Kidney glomerular epithelial cell (primary cell): ENCODE measurements at regions not wholly inside any gene's neighbourhood (a gene's known extent, or its start where the extent isn't known, plus 50 kb on each side); places are given as distances from the start of the nearest gene placed in this dataset.
"Not testable (repeated sequence)": the region's sequence is repeated elsewhere in the genome, so short reads cannot be mapped to it uniquely, and the experiment has no call there.

Experiments used
- DNase-seq: peaks from one replicate; lab custom pipeline; 2025; lab: John Stamatoyannopoulos, UW

DNA sequence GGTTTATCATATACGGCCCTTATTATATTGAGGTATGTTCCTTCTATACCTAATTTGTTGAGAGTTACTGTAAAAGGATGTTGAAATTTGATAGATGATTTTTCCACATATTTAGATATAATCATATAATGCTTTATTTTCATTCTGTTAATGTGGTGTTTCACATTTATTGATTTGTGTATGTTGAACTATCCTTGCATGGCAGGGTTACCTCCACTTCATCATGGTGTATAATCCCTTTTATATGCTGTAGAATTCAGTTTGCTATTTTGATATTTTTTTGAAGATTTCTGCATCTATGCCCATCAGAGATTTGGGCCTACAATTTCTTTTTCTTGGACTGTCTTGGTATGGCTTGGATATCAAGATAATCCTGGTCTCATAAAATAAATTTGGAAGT lies 355.5 kb downstream of the EDEM1 start:
- DNase-seq: no peak

DNA sequence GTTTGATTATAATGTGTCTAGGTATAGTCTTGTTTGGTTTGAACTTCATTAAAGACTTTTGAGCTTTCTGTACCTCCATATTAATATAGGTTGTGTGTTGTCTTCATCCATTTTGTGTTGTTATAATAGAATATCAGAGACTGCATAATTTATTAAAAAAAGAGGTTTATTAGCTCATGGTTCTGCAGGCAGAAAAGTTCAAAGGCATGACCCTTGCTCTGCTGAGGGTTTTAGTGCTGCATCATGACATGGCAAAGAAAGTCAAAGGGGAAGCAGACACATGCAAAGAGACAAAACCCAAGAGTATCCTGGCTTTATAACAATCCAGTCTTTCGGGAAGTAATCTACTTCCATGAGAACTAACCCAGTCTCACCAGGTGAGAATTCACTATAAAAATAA lies 358.2 kb downstream of the EDEM1 start:
- DNase-seq: no peak

DNA sequence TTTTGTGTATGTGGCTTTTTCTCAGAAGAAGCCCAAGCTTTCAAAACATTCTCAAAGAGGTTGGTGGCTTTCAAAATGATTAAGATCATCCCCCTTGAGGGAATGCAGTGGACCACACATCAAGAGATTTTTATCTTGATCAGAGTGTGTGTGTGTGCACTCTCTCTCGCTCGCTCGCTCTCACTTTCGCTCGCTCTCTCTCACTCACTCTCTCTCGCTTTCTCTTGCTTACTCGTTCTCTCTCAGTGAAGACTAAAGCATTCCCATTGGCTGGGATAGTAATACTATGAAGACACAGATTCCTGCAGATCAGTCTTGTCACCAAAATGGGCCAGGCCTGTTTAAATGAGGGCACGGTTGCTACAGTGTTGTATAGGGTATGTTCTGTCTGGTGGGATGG lies 365.7 kb downstream of the EDEM1 start:
- DNase-seq: no peak

DNA sequence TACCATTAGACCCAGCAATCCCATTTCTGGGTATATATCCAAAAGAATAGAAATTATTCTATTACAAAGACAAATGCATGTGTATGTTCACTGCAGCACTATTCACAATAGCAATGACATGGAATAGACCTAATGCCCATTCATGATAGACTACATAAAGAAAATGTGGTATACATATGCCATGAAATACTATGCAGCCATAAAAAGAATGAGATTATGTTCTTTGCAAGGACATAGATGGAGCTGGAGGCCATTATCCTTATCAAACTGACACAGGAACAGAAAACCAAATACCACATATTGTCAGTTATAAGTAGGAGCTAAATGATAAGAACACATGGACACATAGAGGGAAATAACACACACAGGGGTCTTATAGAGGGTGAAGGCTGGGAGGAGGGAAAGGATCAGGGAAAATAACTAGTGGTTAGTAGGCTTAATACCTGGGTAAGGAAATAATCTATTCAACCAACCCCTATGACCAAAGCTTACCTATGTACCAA lies 366.8 kb downstream of the EDEM1 start:
- DNase-seq: no peak

DNA sequence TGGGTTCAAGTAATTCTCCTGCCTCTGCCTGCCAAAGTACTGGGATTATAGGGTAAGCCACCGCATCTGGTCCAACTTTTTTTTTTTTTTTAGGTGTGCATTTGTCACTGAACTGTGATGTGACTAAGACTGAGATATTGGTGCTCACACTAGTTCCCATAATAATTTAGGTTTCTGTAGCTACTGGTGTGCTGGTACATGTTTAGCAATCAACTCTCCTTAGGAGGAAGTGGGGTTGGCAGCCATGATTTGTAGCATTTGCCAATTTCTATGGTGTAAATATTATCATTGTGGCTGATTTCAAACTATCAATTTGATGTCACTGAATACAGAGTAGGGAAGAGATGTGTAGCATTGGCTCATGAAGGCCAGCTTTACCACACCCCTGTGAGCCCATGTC lies 372.7 kb downstream of the EDEM1 start:
- no peak for DNase-seq

DNA sequence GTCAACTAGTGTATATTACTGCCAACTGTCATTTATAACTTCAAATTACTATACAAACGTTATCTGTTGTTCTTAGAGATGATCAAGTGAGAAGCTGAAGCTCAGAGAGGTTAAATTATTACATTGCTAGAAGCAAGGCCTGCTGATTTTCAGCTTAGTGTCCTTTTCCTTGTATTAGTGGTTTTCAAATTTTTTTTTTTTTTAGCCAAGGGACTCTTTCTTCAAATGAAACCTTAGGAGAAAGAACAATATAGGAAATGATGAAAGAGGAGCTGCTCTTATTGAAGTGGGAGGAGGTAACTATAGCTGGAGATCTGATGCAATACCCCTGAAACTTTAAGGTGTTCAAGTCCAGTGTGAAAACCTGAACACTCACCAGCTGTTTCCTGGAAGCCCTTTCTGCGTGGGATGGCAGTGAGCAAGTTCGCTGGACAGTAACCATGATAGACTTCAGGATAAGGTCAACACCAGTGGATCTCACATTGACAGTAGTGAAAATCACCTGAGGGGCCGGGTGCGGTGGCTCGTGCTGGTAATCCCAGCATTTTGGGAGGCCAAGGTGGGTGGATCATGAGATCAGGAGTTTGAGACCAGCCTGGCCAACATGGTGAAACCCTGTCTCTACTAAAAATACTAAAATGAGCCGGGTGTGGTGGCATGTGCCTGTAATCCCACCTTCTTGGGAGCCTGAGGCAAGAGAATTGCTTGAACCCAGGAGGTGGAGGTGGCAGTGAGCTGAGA lies 376.2 kb downstream of the EDEM1 start:
- no peak for DNase-seq

DNA sequence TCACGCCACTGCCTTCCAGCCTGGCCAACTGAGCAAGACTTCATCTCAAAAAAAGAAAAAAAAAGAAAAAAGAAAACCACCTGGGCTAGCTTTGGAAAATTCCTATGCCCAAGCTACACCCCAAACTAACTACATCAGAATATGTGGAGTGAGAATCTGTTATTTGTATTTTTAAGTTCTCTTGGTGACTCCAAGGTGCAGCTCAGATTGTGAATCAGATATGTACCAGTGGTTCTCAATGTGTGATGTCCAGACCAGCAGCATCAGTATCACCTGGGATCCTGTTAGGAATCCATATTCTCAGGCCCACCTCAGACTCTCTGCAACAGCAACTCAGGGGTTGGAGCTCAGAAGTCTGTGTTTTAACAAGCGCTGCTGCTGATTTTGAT lies 376.8 kb downstream of the EDEM1 start:
- no peak for DNase-seq

DNA sequence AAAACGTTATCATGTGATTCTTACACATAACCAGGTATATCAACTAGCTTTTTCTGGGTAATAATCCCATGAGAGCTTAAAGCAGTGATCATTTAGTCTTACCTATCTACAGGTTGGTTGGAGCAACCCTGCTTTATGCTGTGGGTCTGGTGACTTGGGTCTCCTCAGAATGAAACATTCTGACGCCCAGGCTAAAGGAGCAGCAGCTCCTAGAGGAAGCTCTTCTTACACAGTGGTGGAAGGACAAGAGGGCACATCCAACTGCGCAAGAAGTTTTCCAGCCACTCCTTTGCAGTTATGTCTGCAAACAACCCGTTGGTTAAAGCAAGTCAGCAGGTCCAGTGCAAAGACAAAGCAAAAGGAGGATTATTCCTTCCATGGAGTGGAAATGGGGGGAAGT lies 377.5 kb downstream of the EDEM1 start:
- DNase-seq: no peak

DNA sequence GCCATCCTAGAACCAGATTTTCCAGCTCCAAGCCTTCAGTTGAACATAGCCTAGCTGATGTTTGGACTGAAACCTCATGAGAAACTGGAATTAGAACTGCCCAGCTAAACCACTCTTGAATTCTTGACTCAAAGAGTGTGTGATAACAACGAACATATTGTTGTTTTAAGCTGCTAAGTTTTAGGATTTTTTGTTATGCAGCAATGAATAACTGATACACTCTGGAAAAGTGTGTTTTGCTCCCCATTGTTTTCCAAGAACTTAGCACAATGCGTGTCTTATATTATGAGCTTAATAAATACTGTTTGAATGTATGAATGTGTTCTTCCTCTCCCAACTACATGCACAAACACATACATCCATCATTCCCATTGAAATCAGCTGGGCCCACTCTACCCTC lies 379.6 kb downstream of the EDEM1 start:
- DNase-seq: no peak

DNA sequence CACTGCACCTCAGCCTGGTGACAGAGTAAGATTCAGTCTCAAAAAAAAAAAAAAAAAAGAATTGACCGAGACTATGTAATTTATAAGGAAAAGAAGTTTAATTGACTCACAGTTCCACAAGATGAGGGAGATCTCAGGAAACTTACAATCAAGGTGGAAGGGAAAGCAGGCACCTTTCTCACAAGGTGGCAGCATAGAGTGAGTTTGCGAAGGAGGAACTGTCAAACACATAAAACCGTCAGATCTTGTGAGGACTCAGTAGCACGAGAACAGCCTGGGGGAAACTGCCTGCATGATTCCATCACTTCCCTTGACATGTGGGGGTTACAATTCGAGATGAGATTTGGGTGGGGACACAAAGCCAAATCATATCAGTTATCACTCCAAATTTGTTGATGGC lies 380.9 kb downstream of the EDEM1 start:
- peak; percentile 16 for DNase-seq

DNA sequence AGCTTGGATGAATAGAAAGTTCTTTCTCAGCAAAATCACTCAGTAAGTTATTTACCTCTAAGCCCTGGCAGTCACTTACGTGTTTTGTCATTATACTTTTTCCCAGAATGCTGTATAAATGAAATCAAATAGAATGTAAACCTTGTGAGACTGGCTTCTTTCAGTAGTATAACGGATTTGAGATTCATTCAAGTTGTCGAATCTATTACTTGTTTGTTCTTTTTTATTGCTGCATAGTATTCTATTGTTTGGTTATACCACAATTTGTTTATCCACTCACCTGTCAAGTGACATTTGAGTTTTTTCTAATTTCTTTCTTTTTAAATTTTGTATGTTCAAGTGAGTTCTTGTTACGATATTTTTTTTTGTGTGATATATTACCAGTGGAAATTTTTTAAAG lies 381.6 kb downstream of the EDEM1 start:
- no peak for DNase-seq

DNA sequence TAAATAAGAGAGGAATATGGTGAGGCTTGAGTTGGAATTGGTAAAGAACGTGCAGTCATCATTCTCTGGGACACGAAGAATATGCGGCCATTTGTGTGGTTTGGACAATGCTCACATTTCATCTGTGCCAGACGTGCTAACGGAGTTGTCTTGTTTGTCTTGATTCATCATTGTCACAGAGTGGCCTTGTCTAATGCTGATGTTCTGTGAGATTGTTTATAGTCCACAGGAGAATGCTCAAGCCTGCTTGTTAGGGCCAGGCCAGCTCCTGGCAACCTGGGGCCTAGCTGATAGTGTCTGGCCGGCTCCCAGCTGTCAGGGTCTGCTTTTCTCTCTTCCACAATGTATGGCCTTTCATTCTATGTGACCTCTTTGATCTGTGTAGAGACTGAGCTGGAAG lies 384.7 kb downstream of the EDEM1 start:
- DNase-seq: no peak

DNA sequence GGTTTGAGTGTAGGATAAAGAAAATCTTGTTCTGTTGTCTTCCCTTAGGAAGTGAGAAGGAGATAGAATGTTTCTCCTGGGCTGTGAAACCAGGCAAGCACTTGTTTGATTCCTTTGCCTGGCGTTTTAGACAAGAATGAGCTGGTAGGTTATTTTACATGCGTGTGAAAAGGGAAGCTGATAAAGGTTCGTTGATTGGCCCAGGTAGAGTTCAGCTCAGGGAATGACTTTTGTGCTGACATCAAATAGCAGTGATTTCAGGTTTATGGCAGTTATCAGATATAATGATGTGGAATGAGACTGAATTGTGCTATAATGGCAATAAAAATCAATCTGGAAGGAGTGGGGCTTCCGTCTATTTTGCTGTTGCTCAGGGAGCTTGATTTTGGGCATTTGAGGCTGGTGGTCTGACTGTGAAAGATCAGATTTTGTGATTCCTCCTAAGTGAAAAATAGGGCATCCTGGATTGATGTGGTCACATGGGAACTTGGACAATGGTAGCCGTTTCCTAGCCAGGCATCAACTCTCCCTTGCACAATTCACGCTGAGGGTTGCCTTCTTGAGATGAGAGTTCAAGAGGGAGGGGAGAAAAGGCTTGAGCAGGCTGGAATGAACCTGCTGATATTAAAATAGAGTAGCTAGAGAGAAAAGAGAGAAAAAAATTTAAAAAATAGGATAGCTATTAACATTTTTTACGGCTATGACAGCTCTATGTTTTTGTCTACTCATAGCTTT lies 388.9 kb downstream of the EDEM1 start:
- no peak for DNase-seq

DNA sequence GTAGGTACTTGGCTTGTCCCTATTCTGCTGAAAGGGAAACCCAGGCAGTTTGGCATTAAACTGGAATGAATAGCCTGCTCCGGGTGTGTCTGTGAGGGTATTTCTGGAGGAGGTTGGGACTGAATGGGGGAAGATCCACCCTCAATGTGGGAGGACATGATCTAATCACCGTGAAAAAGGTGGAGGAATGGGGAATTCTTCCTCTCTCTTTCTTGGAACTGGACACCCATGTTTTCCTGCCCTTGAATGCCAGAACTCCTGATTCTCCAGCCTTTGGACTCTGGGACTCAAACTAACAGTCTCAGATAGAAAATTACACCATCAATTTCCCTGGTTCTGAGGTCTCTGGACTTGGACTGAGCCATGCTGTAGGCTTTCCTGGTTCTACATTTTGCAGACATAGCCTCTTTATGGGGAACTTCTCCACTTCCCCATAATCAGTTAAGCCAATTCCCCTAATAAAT lies 391.7 kb downstream of the EDEM1 start:
- DNase-seq: no peak

DNA sequence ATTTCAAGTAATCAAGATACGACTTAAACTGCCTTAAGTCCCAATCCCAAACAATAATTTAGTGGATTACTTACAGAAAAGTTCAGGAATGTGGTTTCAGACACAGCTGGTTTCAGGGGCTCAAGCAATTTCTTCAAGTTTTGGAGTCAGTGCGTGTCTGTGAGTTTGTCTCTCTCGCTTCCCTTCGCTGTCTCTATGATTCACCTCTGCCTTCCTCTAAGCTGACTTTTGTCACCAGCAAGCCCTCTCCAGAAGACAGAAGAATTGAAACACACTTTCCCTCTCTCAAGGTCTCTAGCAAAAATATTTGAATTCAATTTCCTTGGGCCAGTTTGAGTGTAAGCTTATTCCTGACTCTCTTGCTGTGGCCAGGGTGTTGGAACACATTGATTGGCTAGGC lies 392.4 kb downstream of the EDEM1 start:
- no peak for DNase-seq

DNA sequence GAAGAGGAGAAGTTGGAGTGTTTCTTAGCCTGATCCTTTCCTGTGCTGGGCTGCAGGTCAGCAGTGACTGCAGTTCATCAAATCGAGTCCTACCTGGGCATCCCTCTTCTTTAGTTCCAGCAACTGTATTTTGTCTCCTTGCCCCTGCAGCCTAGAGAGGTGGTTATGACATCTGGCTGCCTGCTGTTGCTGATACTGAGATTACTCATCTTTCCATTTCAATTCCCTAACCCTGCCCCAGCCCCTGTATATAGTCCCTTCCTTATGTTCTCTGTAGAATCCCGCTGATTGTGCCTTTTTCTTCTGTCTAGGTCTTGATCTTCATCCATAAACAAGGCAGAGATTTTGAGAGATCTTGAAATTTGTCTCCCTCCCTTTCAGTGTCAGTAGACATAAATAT lies 393.3 kb downstream of the EDEM1 start:
- no peak for DNase-seq

DNA sequence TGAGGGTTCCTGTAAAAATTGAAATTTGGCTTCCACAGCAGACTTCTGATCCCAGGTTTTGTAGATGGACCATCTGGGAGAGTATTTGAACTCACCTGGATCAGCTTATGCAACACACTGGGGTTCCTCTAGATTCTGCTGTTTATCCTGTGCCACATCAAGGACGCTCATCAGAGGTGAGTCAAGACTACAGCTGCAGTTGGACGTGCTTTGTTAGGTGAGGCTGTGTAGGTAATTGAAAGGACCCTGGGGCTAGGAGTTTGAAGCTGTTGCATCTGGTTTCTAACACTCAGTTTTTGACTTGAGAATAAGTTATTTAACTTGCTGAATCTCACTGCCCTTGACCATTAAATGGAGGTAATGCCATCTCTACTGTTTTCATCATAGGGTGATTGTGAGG lies 394.2 kb downstream of the EDEM1 start:
- DNase-seq: no peak

DNA sequence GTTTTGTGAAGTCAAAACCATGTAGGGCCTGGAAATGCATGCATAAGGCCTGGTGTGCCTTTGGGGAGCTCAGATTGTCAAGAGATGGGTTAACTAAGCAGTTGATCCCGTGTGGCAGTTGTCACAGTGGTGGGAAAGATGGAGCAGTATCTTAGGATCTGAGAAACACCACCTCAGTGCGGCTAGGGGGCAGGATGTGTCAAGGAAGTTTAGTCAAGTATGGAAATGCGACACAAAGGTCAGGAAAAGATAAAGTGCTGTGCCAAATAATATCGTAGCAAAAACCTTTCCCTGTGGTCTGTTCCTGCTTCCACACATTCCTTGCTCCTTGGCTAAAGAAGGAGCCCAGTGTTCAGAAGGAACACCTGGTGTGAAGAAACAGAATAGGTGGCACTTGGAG lies 396.4 kb downstream of the EDEM1 start:
- no peak for DNase-seq

DNA sequence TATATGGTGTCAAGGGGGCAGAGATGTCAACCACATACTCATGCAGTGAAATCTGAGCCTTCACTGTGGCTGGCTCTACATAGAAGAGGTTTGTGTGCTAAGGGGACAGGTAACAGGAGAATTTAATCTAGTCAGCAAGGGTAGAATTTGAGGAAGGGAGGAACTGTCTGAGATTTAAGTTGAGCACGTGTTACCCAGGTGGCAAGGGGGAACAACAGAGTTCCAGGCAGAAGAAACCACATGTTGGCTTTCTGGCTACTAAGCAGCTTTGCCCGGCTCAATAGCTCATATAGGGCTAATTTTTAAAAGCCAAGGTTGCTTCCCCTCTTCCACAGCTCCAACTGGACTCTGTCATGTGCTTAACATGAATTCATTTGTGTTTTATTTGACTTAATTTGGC lies 397.6 kb downstream of the EDEM1 start:
- no peak for DNase-seq

DNA sequence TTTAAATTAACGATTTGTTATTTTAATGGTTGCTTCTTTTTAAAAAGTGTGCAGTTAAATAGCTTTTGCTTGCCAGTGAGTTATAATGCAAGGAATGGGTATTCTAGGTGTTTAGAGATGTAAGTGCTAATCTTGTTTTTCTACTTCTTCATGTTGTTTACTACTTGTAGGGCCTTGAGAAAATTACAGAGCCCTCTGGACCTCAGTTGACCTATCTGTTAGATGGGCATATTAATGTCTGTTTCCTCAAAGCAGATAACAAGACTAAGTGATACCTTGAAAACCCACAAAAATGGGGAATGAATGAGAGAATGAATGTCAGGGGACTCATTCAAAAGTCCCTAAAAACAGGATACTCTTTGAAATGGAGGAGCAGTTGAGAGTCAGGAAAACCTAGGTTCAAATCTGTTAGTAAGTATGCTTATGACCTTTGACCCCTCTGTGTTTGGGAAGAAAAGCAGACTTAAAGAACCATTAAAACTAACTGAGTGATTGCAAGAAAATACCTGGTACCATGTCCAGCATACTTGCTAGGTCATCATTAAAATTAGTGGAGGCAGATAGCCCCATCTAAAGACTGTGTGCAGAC lies 419.5 kb downstream of the EDEM1 start:
- DNase-seq: no peak

DNA sequence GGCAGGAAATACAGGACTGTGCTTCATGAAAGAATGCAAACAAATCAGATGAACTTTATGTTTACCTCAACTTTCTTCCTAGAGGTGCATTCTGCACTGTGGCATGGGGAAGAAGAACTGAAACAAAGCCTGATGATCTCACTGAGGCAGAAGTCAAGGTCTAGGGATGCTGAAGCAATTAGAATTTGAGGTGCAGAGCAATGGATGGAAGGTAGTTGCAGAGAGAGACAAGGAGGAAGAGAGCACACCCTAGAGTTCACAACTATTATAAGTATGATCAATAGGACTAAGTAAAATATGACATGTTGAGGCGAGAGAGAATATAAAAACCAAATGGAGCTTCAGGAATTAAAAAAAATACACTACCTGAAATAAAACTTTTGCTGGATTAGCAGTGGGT lies 420.1 kb downstream of the EDEM1 start:
- DNase-seq: no peak

DNA sequence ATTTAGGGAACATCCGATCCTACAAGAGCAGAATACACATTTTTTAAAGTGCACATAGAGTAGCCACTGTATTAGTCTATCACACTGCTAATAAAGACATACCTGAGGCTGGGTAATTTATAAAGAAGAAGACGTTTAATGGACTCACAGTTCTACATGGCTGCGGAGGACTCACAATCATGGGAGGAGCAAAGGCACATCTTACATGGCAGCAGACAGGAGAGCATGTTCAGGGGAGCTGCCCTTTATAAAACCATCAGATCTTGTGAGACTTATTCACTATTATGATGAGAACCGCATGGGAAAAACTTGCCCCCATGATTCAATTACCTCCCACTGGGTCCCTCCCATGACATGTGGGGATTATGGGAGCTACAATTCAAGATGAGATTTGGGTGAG lies 421.5 kb downstream of the EDEM1 start:
- DNase-seq: not testable (repeated sequence)

DNA sequence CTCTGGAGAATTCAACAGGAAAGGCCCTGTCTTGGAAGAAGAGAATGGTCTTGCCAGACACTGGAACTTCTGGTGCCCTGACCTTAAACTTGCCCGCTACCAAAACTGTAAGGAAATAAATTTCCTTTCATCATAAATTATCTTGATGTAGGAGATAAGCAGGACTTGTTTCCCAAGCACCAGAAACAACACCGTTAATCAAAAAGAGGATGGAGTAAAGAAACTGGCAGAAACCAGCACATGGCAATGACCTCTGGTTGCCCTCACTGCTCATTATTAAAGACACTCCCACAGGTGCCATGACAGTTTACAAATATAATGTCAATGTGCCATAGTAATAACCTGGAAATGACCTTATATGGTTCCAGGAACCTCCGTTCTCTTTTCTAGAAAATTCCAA lies 426.1 kb downstream of the EDEM1 start:
- no peak for DNase-seq
